Central memory CD8-positive, alpha-beta T cell (primary cell): ENCODE measurements at regions not wholly inside any gene's neighbourhood (a gene's known extent, or its start where the extent isn't known, plus 50 kb on each side); places are given as distances from the start of the nearest gene placed in this dataset.

Experiments
- ATAC-seq: fragments of 150-1000 bp; cut with Tn5 transposase; replicated peaks from 2 replicates; pipeline ENCODE4 v1.10.0; 2022; ENCODE audit warnings: mild to moderate bottlenecking, moderate FRiP score, moderate number of reproducible peaks; ENCODE audit not compliant: poor library complexity, severe bottlenecking; ENCODE audit errors: extremely low read depth
- DNase-seq, 2 donors: peaks; one replicate each; pipeline ENCODE4 v3.0.0; 2021; ENCODE audit warnings: low spot score in 2 of 2
- H3K27ac Mint-ChIP-seq: one replicate; pipeline ENCODE4 v1.8.0; 2022; ENCODE audit warnings: low read depth, mild to moderate bottlenecking, moderate library complexity, mixed read lengths
- H3K27me3 Mint-ChIP-seq: one replicate; pipeline ENCODE4 v1.8.0; 2022; ENCODE audit warnings: mixed read lengths
- H3K36me3 Mint-ChIP-seq: one replicate; pipeline ENCODE4 v1.8.0; 2022; ENCODE audit warnings: mild to moderate bottlenecking, moderate library complexity, mixed read lengths; ENCODE audit not compliant: insufficient read depth
- H3K4me1 Mint-ChIP-seq: one replicate; pipeline ENCODE4 v1.8.0; 2022; ENCODE audit warnings: mixed read lengths
- H3K4me3 Mint-ChIP-seq: one replicate; pipeline ENCODE4 v1.8.0; 2022; ENCODE audit warnings: mild to moderate bottlenecking, moderate library complexity, mixed read lengths
- H3K9me3 Mint-ChIP-seq: one replicate; pipeline ENCODE4 v1.8.0; 2022; ENCODE audit warnings: mixed read lengths

DNA sequence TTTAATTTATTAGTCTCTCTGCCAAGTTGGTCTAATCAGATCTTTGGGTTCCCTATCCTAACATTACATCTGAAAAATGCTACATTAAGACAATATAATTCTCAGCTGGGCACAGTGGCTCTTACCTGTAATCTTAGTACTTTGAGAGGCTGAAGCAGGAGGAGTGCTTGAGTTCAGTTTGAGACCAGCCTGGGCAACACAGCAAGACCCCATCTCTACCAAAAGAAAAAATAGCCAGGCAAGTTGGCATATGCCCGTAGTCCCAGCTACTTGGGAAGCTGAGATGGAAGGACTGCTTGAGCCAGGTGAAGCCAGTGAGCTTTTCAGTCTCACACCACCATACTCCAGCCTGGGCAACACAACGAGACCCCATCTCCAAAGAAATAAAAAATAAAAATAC lies 95.0 kb downstream of the KLF12 start:
- no peak overlapping the region for H3K4me3 Mint-ChIP-seq
- no peaks in the 10 kb centered on the region for H3K27me3 Mint-ChIP-seq
- peaks cover 75% of the 10 kb centered on the region for H3K4me1 Mint-ChIP-seq
- peaks cover 5% of the 10 kb centered on the region for H3K36me3 Mint-ChIP-seq
- ATAC-seq, result no peak
- H3K27ac Mint-ChIP-seq, result no peak overlapping the region
- DNase-seq, result no peak
- no peaks in the 10 kb centered on the region for H3K9me3 Mint-ChIP-seq

DNA sequence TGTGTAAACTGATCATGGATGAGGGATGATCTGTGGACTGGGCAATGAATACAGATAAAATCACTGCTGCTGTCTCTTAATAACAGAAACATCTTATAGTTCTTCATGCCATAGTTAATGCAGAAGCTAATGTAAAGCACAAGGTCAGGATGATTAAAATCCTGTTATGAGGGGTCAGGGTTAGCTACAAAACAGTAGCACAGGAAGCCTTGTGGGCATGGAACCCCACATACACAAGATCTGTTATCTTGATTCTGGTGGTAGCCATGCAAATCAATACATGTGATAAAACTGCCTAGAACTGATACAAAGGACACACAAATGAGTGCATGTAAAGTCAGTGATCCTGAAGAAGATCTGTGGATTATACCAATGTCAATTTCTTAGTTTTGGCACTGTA lies 96.4 kb downstream of the KLF12 start:
- H3K27me3 Mint-ChIP-seq, result no peaks in the 10 kb centered on the region
- DNase-seq (no peak), ATAC-seq (peak; percentile 74)
- peaks cover 65% of the 10 kb centered on the region for H3K4me1 Mint-ChIP-seq
- peak overlapping the region; percentile 50 for H3K4me3 Mint-ChIP-seq
- peak overlapping the region; percentile 69 for H3K27ac Mint-ChIP-seq
- H3K9me3 Mint-ChIP-seq, result no peaks in the 10 kb centered on the region
- H3K36me3 Mint-ChIP-seq, result peaks cover 5% of the 10 kb centered on the region

DNA sequence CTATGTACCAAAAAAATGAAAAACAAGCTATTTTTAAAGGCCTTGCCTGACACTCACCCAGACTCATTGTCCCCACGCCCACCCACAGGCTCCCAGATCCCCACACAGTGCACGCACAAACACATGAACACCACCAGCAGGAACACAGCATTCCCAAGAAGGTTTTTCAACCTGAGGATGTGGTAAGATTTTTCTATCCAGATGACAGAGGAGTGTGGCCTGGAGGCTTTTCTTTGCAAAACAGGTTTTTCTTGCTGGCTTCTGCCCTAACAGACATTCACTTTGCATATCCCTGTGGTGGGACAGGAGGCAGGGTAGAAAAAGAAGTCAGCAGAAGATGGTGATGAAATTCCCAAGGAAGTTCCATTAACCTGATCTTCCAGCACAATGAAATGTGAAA lies 97.8 kb downstream of the KLF12 start:
- Mint-ChIP-seq H3K27ac (peak overlapping the region; percentile 26), H3K4me1 (peaks cover 63% of the 10 kb centered on the region), H3K36me3 (peaks cover 3% of the 10 kb centered on the region), H3K9me3 (no peaks in the 10 kb centered on the region), H3K4me3 (no peak overlapping the region), H3K27me3 (no peaks in the 10 kb centered on the region)
- DNase-seq (no peak), ATAC-seq (no peak)

DNA sequence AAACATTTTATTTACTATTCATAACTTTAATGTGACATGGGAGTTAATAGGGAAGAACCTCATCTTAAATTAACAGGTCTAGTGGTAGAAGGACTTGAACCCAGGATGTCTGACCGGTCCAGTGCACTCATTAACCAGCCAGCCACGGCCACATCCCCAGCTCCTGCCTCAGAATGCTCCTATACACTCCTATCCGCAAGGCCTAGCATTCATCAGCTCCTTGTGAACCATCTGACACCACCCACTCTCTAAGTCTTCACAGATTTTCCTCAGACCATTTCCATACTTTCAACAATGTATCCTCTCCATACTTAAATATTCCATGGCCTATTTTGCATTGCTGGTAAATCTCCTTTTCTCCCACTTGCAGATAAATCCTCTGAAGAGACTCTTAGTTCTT lies 98.3 kb downstream of the KLF12 start:
- Mint-ChIP-seq H3K9me3 (no peaks in the 10 kb centered on the region), H3K27me3 (no peaks in the 10 kb centered on the region), H3K27ac (peak overlapping the region; percentile 26), H3K36me3 (peaks cover 3% of the 10 kb centered on the region), H3K4me3 (no peak overlapping the region), H3K4me1 (peaks cover 63% of the 10 kb centered on the region)
- no peak for DNase-seq
- ATAC-seq, result no peak

DNA sequence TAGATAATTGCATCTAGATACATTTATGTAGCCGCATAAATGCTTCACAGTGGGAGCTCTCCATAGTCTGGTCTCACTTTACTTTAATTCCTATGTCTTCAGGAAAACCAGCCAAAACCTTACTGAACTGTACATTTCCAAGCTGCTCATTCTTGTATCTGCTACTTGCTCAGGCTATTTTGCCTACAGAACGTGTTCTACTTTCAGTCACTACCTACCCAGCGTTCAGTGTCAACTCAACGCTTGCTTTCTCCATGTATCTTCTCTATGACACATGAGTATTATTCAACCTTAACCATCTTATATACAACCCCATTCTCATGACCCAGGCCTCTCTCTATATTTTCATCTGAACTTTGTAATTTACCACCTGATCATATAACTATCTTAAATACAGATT lies 101.9 kb downstream of the KLF12 start:
- Mint-ChIP-seq H3K4me1 (peaks cover 66% of the 10 kb centered on the region), H3K36me3 (peaks cover 4% of the 10 kb centered on the region), H3K27me3 (no peaks in the 10 kb centered on the region), H3K27ac (no peak overlapping the region), H3K4me3 (no peak overlapping the region), H3K9me3 (no peaks in the 10 kb centered on the region)
- no peak for DNase-seq
- no peak for ATAC-seq

DNA sequence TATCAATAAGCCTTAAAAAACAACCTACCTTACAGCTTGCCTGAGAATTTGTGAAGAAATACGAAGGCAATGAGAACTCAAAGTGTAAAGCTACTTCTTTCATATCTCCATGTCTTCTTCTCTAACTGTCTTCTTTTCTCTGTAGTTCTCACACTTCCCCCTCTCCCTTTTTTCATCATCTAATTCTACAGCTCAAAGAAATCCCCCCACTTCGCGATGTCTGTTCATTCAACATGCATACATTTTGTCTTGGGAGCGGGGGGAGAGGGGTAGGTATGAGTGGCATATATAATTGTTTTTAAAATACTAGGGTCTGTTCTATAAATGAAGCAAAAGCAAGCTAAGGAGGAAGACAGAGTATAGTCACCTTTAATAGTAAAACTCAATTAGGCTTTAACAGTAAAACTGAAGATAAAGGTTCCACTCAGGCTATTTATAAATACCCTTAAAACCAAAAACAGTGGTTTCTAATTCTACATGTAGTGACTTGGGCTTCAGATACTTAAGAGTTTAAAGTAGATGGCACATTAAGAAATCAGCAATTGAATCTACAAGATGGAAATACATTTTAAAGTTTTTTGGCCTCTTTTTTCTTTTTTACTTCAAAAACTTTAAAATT lies 106.9 kb downstream of the KLF12 start:
- Mint-ChIP-seq H3K4me1 (peaks cover 79% of the 10 kb centered on the region), H3K9me3 (no peaks in the 10 kb centered on the region), H3K4me3 (peak overlapping the region; percentile 73), H3K27me3 (no peaks in the 10 kb centered on the region), H3K36me3 (peaks cover 14% of the 10 kb centered on the region), H3K27ac (peak overlapping the region; percentile 55)
- ATAC-seq (peak; percentile 13), DNase-seq (no peak)

DNA sequence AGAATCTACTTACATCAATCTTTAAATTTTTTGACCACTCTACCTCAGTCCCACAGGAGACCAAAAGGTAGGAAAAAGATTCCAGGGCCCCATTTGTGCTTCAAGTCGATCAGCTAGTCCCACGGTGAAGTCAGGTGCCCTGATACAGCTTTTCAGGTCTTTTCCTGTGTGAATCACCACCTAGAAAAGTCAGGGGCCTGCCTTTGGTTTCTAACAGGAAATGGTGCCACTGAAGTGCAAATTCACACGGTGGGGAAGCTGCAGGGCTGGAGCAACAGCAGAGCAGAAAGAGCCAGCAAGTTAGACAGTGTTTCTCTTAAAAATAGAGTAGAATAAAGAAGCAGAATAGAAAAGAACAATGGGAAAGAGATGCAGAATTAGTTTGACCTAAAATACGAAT lies 107.5 kb downstream of the KLF12 start:
- peak overlapping the region; percentile 55 for H3K27ac Mint-ChIP-seq
- peak overlapping the region; percentile 73 for H3K4me3 Mint-ChIP-seq
- H3K36me3 Mint-ChIP-seq, result peaks cover 14% of the 10 kb centered on the region
- H3K27me3 Mint-ChIP-seq, result no peaks in the 10 kb centered on the region
- ATAC-seq (peak; percentile 96), DNase-seq (peak; percentile 39 to 71)
- no peaks in the 10 kb centered on the region for H3K9me3 Mint-ChIP-seq
- H3K4me1 Mint-ChIP-seq, result peaks cover 82% of the 10 kb centered on the region

DNA sequence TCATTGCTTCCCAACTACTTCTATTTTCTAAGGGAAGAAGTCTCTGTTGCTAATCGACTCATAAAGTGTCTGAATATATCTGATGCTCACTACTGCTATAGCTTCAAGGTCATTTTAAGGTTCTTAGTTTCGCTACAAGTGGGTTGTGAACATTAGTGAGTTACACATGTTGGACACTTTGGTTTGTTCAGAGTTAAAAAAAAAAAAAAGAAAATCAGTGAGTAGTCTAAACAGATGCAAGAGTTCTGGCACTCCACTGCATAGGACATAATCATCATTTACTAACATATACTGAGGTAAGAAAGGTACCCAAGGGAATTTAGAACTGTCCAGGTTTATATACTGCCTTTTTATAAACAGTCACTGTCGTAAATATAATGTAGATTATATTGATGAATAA lies 108.8 kb downstream of the KLF12 start:
- Mint-ChIP-seq H3K27me3 (no peaks in the 10 kb centered on the region), H3K4me1 (peaks cover 86% of the 10 kb centered on the region), H3K9me3 (no peaks in the 10 kb centered on the region), H3K4me3 (peak overlapping the region; percentile 55), H3K36me3 (peaks cover 14% of the 10 kb centered on the region), H3K27ac (peak overlapping the region; percentile 62)
- no peak for DNase-seq
- ATAC-seq, result no peak

DNA sequence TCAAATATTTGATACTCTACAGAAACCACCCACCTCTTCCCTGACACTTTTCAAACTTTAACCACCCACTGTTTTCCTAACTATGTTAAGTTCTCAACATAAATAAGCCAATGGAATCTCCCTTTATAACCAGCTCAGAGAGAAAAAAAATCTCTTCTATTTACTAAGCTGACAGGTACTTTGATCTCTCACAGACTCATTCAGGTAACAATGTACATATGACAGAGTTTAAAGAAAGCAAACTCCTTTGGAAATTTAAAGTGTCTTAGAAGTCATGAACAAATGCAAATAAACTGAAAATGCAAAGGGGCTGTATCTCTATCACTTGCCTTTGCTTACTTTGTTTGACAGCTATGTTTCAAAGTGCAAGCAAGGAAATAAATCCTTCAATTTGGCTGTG lies 109.3 kb downstream of the KLF12 start:
- DNase-seq, result no peak
- H3K4me1 Mint-ChIP-seq, result peaks cover 86% of the 10 kb centered on the region

DNA sequence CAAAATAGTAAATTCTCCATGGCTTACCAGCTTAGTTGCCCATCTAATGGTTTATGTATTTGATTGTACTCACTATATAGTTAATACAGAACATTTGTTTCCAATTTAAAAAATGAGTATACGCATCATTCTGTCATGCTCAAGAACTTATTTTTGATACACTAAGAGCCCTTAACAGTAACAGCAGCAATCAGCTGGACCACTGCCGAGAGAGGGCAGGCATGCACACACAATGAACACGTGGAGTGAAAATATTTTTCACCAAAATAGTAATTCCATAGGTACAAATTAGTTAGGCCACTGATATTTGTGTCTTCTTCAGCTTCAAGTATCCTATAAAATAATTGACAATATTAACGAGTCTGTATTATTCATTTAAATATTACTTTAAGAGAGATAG lies 109.9 kb downstream of the KLF12 start:
- Mint-ChIP-seq H3K36me3 (peaks cover 14% of the 10 kb centered on the region), H3K9me3 (no peaks in the 10 kb centered on the region), H3K4me3 (no peak overlapping the region), H3K4me1 (peaks cover 85% of the 10 kb centered on the region), H3K27me3 (no peaks in the 10 kb centered on the region), H3K27ac (no peak overlapping the region)
- DNase-seq, result no peak
- no peak for ATAC-seq

More for the DNA sequence above, 109.3 kb downstream of the KLF12 start:
- peaks cover 14% of the 10 kb centered on the region for H3K36me3 Mint-ChIP-seq
- no peak overlapping the region for H3K27ac Mint-ChIP-seq
- H3K4me3 Mint-ChIP-seq, result peak overlapping the region; percentile 55
- no peaks in the 10 kb centered on the region for H3K27me3 Mint-ChIP-seq
- H3K9me3 Mint-ChIP-seq, result no peaks in the 10 kb centered on the region
- no peak for ATAC-seq

DNA sequence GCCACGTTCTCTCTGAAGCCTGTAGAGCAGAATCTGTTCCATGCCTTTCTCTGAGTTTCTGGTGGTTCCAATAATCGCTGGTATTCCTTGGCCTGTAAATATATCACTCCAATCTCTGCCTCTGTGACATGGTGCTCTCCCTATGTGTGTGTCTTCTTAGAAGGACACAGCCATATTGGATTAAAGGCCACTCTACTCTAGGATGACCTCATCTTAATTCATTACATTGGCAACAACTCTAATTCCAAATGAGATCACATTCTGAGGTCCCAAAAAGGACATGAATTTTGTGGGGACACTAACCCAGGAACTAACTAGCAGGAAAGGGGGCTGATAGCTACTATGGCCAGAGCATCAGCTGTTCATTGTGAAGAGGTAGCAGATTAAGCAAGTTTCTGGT lies 110.7 kb downstream of the KLF12 start:
- no peak overlapping the region for H3K4me3 Mint-ChIP-seq
- ATAC-seq, result no peak
- no peak for DNase-seq
- no peaks in the 10 kb centered on the region for H3K27me3 Mint-ChIP-seq
- peaks cover 14% of the 10 kb centered on the region for H3K36me3 Mint-ChIP-seq
- peaks cover 80% of the 10 kb centered on the region for H3K4me1 Mint-ChIP-seq
- peak overlapping the region; percentile 43 for H3K27ac Mint-ChIP-seq
- no peaks in the 10 kb centered on the region for H3K9me3 Mint-ChIP-seq

DNA sequence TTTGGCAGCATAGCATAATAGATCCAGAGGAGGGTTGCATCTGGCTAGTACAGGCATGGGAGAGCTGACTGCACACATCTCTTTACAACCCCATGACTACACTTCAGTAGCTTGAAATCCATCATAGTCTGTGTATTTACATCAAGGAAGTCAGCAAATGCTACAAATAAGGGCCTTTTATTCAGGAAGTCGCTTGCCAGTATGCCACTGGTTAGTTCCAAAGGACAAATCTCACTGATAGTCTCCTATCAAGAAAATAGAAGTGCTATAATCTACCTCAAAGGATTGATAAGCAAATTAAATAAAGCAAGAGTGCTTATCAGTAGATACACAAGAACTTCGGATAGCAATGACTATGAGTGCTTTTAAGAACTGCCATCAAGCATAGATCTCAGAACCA lies 112.7 kb downstream of the KLF12 start:
- Mint-ChIP-seq H3K4me3 (no peak overlapping the region), H3K27me3 (no peaks in the 10 kb centered on the region), H3K9me3 (no peaks in the 10 kb centered on the region), H3K36me3 (peaks cover 12% of the 10 kb centered on the region), H3K4me1 (peaks cover 75% of the 10 kb centered on the region), H3K27ac (peak overlapping the region; percentile 8)
- ATAC-seq (no peak), DNase-seq (no peak)

DNA sequence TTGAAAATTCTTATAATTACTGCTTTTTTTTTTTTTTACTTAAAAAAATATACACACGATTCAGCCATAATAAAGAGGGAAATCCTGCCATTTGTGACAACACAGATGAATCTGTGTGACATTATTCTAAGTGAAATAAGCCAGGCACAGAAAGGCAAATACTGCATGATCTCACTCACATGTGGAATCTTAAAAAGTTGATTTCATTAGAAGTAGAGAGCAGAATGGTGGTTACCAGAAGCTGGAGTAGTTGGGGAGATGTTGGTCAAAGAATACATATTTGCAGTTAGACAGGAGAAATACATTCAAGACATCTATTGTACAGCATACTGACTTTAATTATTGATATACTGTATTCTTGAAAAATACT lies 116.2 kb downstream of the KLF12 start:
- Mint-ChIP-seq H3K27me3 (no peaks in the 10 kb centered on the region), H3K27ac (no peak overlapping the region), H3K36me3 (peaks cover 8% of the 10 kb centered on the region), H3K4me1 (peaks cover 69% of the 10 kb centered on the region), H3K4me3 (no peak overlapping the region), H3K9me3 (no peaks in the 10 kb centered on the region)
- DNase-seq (no peak), ATAC-seq (no peak)
